Spleen (tissue), 7 donors: ENCODE measurements at regions not wholly inside any gene's neighbourhood (a gene's known extent, or its start where the extent isn't known, plus 50 kb on each side); places are given as distances from the start of the nearest gene placed in this dataset.

Experiments used
- POLR2A ChIP-seq, 3 donors: fragments of 450-650 bp; IDR thresholded peaks; one replicate each; pipeline ENCODE4 v1.5.1; 2017; ENCODE audit warnings: antibody characterized with exemption in 3 of 3, mild to moderate bottlenecking in 1 of 3
- POLR2AphosphoS5 ChIP-seq, 3 donors: sonication (generic); formaldehyde crosslinking; IDR thresholded peaks; one replicate each; pipeline ENCODE4 v1.5.1; 2017; ENCODE audit warnings: antibody characterized with exemption in 3 of 3
- TF ChIP-seq, protein P1 (sequence below), 11 experiments: fragments of 200-600 bp in 7 of 11; fragments of 450-650 bp in 4 of 11; sonication (generic) in 4 of 11; IDR thresholded peaks in 8 of 11; conservative IDR thresholded peaks in 3 of 11; 1 replicate in 7 of 11; 2 replicates in 4 of 11; pipeline versions ENCODE4 v1.4.0 to v1.8.0; 2016 to 2021; ENCODE audit warnings: antibody characterized with exemption in 11 of 11, inconsistent platforms in 4 of 11, mild to moderate bottlenecking in 1 of 11
- donor health status: DM: no; HTN: no; CAD: no; lungs with moderate emphysema.
- donor health status: DM: no; HTN: no; CAD: no.
- donor health status: DM: no; HTN: no; CAD: no.

DNA sequence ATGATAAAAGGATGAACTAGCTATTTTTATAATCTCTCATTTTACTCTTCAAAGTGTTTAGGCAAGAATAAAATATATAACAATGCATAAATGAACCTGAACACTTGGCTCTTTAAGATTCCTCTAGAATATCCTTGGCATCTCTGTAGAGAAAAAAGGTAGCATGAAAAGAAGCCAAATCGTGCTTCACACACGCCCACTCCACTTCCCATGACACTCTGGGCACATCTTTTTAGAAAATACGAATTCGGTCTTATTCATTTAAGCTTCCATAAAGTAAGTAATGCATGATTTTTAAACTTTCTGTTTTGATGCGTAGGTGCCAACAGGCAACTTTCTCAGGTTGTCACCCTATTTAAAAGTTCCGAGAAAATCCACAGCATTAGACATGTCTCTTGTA is 73.6 kb upstream of the SORBS2 start:
- TF ChIP-seq, protein P1, sequence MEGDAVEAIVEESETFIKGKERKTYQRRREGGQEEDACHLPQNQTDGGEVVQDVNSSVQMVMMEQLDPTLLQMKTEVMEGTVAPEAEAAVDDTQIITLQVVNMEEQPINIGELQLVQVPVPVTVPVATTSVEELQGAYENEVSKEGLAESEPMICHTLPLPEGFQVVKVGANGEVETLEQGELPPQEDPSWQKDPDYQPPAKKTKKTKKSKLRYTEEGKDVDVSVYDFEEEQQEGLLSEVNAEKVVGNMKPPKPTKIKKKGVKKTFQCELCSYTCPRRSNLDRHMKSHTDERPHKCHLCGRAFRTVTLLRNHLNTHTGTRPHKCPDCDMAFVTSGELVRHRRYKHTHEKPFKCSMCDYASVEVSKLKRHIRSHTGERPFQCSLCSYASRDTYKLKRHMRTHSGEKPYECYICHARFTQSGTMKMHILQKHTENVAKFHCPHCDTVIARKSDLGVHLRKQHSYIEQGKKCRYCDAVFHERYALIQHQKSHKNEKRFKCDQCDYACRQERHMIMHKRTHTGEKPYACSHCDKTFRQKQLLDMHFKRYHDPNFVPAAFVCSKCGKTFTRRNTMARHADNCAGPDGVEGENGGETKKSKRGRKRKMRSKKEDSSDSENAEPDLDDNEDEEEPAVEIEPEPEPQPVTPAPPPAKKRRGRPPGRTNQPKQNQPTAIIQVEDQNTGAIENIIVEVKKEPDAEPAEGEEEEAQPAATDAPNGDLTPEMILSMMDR (IDR thresholded peaks at IDR 0.05 in 8 of 11, conservative IDR thresholded peaks at IDR 0.05 in 3 of 11) = no peak
- TF ChIP-seq POLR2A (IDR thresholded peaks at IDR 0.05) (no peak), POLR2AphosphoS5 (IDR thresholded peaks at IDR 0.05) (no peak)
